GM06990 (cell line): ENCODE measurements at regions not wholly inside any gene's neighbourhood (a gene's known extent, or its start where the extent isn't known, plus 50 kb on each side); places are given as distances from the start of the nearest gene placed in this dataset.

ENCODE experiments used
- DNase-seq: peaks from one replicate; pipeline ENCODE4 v3.0.0-alpha.2; 2011; ENCODE audit not compliant: insufficient read length; ENCODE audit errors: extremely low read depth
- H3K27me3 ChIP-seq: replicated peaks from 2 replicates; pipeline ENCODE4 v1.6.0; 2011; ENCODE audit warnings: low read length; ENCODE audit not compliant: control insufficient read depth, insufficient read depth
- H3K36me3 ChIP-seq: 2 replicates; pipeline ENCODE4 v1.5.1; 2011; ENCODE audit warnings: low read length; ENCODE audit not compliant: control insufficient read depth, insufficient read depth
- H3K4me3 ChIP-seq: replicated peaks from 2 replicates; pipeline ENCODE4 v1.5.1; 2011; ENCODE audit warnings: low read depth, mild to moderate bottlenecking, control low read depth, low read length
- CTCF ChIP-seq: IDR thresholded peaks from 2 replicates; pipeline ENCODE4 v1.5.1; 2011; ENCODE audit warnings: low read length, control low read depth, mild to moderate bottlenecking, inconsistent platforms; ENCODE audit not compliant: insufficient read depth, poor library complexity, severe bottlenecking

- H3K4me3 ChIP-seq: no peak overlapping the region
- no peak for DNase-seq
- no peak for TF ChIP-seq CTCF
- H3K27me3 ChIP-seq: no peaks in the 10 kb centered on the region; the same call in 1 of the 2 replicates
- no peaks in the 10 kb centered on the region for H3K36me3 ChIP-seq
Observed at GRCh38 chr17:56026915-56027314, 126.4 kb upstream of the ANKFN1 start.

DNA sequence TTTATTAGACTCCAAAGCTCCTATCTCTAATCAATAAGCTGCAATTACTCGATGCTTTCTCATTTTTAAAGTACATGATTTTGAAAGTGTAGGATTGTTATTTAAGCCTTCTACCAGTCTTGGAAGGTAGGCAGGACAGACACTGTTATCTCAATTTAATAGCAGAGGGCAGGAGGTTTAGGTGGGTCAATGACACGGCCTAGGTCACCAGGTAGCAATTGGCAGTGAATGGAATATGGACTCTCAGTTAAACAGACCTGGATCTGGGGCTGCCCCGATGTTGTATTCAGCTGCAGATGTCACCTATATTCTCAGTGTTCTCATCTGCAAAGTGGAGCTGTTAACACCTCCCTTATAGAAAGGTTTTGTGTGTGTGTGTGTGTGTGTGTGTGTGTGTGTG lies 124.4 kb upstream of the ANKFN1 start:
- Histone ChIP-seq H3K27me3 (no peaks in the 10 kb centered on the region; the same call in 1 of the 2 replicates), H3K4me3 (no peak overlapping the region), H3K36me3 (no peaks in the 10 kb centered on the region)
- DNase-seq: no peak
- TF ChIP-seq CTCF: no peak

- TF ChIP-seq CTCF: no peak
- no peaks in the 10 kb centered on the region; the same call in 1 of the 2 replicates for H3K27me3 ChIP-seq
- no peak overlapping the region for H3K4me3 ChIP-seq
- no peaks in the 10 kb centered on the region for H3K36me3 ChIP-seq
- no peak for DNase-seq
Observed at GRCh38 chr17:56030009-56030624, 123.2 kb upstream of the ANKFN1 start.

DNA sequence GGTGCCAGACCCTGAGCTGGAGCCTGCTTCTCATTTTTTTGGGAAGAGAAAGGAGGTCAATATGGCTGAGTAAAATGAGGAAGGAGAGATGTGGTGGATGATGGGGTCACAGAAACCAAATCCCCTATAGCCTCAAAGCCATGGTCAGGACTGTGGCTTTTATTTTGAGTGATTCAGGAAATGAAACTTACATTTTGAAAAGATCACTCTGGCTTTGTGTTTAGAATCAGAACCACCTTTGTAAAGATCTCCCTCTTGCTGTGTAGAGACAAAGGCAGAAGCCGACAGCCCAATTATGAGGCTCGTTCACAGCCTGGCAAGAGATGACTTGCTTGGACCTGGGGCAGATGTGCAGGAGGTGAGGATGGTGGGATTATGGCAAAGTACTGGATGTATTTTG lies 121.6 kb upstream of the ANKFN1 start:
- TF ChIP-seq CTCF: no peak

GRCh38 chr17:56034197-56034635 lies 119.1 kb upstream of the ANKFN1 start:
- TF ChIP-seq CTCF: no peak
- Histone ChIP-seq H3K4me3 (no peak overlapping the region), H3K36me3 (no peaks in the 10 kb centered on the region), H3K27me3 (peaks cover 1% of the 10 kb centered on the region)
- no peak for DNase-seq

More for the DNA sequence above, 121.6 kb upstream of the ANKFN1 start:
- no peaks in the 10 kb centered on the region; the same call in 1 of the 2 replicates for H3K27me3 ChIP-seq
- H3K36me3 ChIP-seq: no peaks in the 10 kb centered on the region
- peak; percentile 4 for DNase-seq
- H3K4me3 ChIP-seq: no peak overlapping the region
